AG04450 (cell line): ENCODE measurements at regions not wholly inside any gene's neighbourhood (a gene's known extent, or its start where the extent isn't known, plus 50 kb on each side); places are given as distances from the start of the nearest gene placed in this dataset.

Source experiments
- CTCF ChIA-PET: fragments of 300-600, 350-600 bp; formaldehyde crosslinking; extraction: SDS; loops from one replicate; lab custom pipeline; 2022; ENCODE audit warnings: antibody characterized with exemption, inconsistent platforms; lab: Charles Lee
- POLR2A ChIA-PET: fragments of 350-600 bp; formaldehyde crosslinking; extraction: SDS; loops from one replicate; lab custom pipeline; 2021; ENCODE audit warnings: antibody characterized with exemption, inconsistent platforms; lab: Yijun Ruan, JAX
- DNase-seq: peaks from one replicate; pipeline ENCODE4 v3.0.0-alpha.2; 2011; ENCODE audit warnings: low read depth, low spot score
- H3K27ac ChIP-seq: one replicate; pipeline ENCODE4 v1.5.1; 2012; ENCODE audit warnings: low read depth, low read length, control low read depth
- H3K27me3 ChIP-seq: one replicate; pipeline ENCODE4 v1.6.0; 2012; ENCODE audit warnings: low read length; ENCODE audit not compliant: control insufficient read depth, insufficient read depth
- H3K4me3 ChIP-seq: 2 replicates; pipeline ENCODE4 v1.5.1; 2011; ENCODE audit warnings: mild to moderate bottlenecking, low read depth, low read length, control low read depth
- H3K9me3 ChIP-seq: 2 replicates; pipeline ENCODE4 v1.5.1; 2012; ENCODE audit warnings: low read length; ENCODE audit not compliant: control insufficient read depth, insufficient read depth
- CTCF ChIP-seq: IDR thresholded peaks from 2 replicates; pipeline ENCODE4 v1.5.1; 2011; ENCODE audit warnings: low read depth, low read length, control low read depth, inconsistent platforms

- ChIA-PET POLR2A (no interaction called here), CTCF (no interaction called here)
- Histone ChIP-seq H3K27ac (no peak overlapping the region), H3K27me3 (no peaks in the 10 kb centered on the region), H3K4me3 (no peak overlapping the region), H3K9me3 (no peaks in the 10 kb centered on the region)
- TF ChIP-seq CTCF: no peak
- no peak for DNase-seq
Observed at GRCh38 chrX:139211568-139212182, 318.9 kb upstream of the F9 start.

- ChIA-PET CTCF (no interaction called here), POLR2A (no interaction called here)
- TF ChIP-seq CTCF: no peak
- H3K27me3 ChIP-seq: peaks cover 3% of the 10 kb centered on the region
- DNase-seq: no peak
- H3K4me3 ChIP-seq: no peak overlapping the region
- no peak overlapping the region for H3K27ac ChIP-seq
- no peaks in the 10 kb centered on the region for H3K9me3 ChIP-seq
Observed at GRCh38 chrX:139209342-139209741, 321.2 kb upstream of the F9 start.

DNA sequence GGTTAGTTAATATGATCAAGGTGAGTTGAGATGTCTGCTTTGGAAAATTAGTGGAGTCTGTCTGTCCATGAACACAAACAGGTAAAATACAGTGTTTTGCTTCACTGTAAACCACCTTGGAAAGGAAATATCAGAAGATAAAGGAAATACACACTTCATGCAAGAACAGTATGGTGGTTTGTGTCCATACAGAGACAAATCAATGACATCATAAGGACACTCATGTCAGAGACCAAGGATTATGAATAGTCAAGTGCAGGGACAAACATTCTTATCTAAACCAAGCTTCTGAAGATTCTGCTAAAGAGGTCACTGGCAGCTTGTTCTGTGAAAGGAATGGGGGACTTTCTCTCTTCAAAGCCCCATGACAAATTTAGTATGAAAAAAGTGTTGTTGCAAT lies 322.9 kb upstream of the F9 start:
- TF ChIP-seq CTCF: no peak
- Histone ChIP-seq H3K9me3 (no peaks in the 10 kb centered on the region; the same call in 1 of the 2 replicates), H3K4me3 (no peak overlapping the region), H3K27me3 (peaks cover 6% of the 10 kb centered on the region), H3K27ac (no peak overlapping the region)
- ChIA-PET POLR2A (no interaction called here), CTCF (no interaction called here)
- no peak for DNase-seq

DNA sequence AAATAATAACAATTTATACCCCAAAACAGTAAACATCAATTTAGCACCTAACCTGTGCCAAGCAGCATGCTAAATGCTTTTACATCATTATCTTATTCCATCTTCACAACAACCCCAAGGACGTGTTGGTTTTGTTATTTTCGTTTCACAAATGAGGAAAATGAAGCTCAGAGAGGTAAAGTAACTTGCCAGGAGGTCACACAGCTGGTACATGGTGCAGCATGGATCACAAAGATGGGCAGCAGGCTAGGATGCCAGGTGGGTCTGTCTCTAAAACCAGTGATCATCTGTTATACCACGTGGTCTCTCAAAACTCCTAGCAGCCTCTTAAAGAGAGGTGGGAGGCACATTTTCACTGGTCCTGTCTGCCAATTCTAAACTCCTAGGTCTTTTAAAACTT lies 323.6 kb upstream of the F9 start:
- Histone ChIP-seq H3K27me3 (peaks cover 6% of the 10 kb centered on the region), H3K4me3 (no peak overlapping the region), H3K27ac (no peak overlapping the region), H3K9me3 (no peaks in the 10 kb centered on the region; the same call in 1 of the 2 replicates)
- DNase-seq: no peak
- no peak for TF ChIP-seq CTCF
- CTCF ChIA-PET: no interaction called here
- POLR2A ChIA-PET: no interaction called here

DNA sequence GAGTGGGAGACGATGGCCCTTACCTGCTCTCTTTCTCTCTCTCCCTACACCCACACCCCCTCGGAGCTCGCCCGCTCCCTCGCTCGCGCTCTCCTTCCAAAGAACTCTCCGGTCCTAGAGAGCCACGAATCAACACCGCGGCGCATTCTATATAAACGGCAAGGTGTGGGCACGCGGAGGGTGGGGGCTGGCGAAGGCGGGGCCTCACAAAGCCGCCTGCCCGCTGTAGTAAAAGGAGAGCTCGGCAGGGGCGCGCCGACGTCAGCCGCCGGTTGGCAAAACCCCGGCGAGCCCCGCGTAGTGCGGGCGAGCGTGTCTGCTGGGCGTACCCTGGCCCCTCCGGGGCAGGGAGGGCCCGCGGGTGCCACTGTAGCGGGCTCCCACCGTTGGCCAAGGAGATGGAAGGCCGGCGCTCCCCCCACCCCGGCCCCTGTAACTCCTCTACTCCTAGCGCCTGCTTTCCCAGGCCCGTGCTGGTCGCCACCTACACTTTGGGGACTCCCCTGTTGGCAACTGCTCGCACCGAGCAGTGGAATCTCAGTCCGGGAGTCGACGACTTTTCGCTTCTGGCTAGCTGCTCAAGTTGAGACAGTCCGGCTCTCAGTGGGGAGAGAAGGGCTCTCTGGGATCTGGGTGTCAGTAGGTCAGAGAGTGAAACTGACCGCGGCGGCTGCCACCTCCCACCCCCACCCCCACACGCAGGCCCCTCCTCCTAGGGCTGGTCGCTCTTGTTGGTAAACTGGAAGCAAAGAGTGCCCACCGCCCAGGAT lies 325.5 kb upstream of the F9 start:
- Histone ChIP-seq H3K27ac (no peak overlapping the region), H3K27me3 (peaks cover 6% of the 10 kb centered on the region), H3K9me3 (no peaks in the 10 kb centered on the region; the same call in 1 of the 2 replicates), H3K4me3 (peak overlapping the region; percentile 25)
- no peak for TF ChIP-seq CTCF
- ChIA-PET POLR2A (no interaction called here), CTCF (no interaction called here)
- no peak for DNase-seq
